GM19455 (cell line): ENCODE measurements at regions not wholly inside any gene's neighbourhood (a gene's known extent, or its start where the extent isn't known, plus 50 kb on each side); places are given as distances from the start of the nearest gene placed in this dataset.

Source experiments
- ATAC-seq: cut with Tn5 transposase; IDR thresholded peaks from one replicate; pipeline ENCODE4 v1.9.1; 2021; ENCODE audit not compliant: unreplicated experiment

DNA sequence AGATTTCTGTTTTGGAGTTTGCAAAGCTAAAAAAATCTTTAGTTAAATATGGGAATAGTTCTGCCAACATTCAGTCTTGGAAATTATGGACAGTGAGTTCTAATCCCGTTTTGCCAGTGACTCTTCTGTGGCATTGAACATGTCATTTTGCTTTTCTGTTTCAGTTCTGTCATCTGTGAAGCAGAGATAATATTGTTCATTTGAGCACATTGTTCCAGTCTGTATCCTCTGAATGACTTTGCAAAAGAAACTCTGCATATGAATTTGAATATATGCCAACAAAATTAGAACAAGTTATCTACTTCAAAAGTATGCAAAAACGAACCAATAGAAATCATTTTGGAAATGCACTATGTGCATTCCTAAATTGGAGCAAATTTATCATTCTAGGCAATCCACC, 746.0 kb upstream of the POT1 start:
- no peak for ATAC-seq

DNA sequence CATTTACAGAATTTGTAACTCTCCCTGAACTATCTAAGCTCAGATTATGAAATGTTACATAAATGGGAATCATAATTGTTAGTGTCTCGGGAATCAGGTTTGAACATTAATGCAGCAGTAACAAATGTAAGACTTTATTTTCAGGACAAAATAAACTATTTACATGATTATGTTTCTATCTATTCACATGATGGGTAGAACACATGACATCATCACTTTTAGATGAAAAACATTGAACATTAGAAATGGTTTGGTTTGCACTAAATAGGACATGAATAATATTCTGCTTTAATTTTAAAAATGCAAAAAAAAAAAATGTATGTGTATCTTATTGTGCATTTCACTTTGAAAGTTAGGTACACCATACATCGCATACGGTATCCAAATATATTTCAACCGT, 745.5 kb upstream of the POT1 start:
- no peak for ATAC-seq

DNA sequence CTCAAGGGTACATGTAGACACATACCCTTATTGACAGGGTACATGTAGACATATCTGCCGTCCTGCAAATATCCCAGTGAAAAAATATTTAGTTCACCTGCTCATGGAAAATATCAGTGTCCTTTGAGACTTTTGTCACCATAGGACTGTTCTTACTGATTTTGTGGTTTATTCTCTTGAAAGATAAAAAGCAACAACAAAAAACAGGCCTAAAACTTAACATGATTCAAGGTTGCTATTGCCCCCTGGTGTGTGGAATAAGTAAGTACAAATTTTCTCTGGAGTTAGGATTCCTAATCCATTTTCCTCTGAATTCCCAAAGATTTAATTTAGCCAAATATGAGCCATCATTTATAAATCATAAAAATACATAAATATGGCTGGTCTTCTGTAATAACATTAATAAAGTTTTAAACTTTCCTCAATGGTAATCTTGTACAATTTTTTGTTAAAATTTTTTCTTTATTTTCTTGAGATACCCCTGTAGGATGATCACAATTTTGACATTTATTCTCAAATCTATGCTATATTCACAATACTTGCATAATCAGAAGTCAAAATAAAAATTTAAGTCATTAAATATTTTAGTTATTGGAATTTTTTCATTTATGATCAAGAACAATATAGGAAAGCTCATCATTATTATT, 741.4 kb upstream of the POT1 start:
- ATAC-seq: no peak

DNA sequence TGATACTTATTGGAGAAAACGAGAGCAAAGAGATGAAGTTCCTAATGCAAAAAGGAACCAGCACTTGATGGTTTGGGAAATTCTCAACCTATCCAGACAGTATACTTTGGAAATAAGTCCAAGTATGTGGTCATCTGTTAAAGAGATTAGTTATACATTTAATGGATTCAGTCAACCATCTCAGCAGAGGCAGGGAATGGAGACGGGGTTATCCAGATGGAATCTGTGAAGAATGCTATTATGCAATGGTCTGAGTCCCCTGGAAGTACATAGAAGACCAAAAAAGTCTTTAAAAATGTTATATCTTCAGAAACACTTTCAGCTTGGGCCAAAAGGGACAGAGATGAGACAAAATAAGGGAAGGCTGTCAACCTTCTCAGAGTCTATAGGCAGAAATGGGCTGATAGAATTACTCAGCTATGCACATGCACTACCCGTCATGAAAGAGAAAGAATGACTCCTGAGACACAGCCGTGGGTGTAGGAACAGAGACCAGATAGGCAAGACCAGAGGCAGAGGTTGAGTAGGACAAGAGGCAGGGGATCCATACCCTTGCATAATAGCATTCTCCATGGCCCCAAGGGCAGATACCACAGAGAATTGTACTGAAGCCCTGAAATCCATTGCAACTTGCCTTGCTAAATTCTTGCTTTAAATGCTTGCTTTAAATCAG, 738.8 kb upstream of the POT1 start:
- no peak for ATAC-seq

DNA sequence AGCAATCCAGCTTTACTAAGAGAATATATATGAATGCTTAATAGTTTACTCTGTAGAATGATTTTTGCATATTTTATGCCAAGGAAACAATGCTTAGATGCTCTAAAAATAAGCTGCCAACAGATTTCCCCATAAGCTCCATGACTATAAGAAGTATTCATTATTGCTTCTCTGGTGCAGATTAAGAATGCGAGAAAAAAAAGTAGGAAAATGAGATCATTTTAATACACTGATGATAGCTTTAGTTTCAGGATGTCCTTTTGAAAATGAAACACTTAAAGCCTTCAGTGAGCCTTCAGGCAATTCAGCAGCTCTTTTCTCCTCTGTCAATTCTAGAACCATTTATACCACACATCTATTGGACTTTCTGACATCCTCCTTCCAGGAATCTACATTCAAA, 735.0 kb upstream of the POT1 start:
- ATAC-seq: no peak

DNA sequence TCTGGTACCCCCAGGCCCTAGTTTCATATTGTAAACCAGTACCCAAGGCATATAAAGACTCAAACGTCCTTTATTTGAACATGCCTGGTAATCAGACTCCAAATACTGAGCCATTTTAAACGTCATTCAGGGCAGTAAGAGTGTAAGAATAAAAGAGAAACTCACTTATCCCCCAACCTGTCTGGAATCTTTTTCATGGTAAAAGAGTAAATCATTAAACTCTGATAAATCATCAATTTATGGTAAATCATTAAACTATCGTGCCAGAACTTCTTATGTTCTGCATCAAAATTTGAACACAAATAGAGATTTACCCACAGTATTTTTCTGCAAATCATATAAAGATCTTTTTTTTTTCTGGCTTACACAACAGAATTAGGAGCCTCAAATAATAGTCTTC, 734.3 kb upstream of the POT1 start:
- no peak for ATAC-seq

DNA sequence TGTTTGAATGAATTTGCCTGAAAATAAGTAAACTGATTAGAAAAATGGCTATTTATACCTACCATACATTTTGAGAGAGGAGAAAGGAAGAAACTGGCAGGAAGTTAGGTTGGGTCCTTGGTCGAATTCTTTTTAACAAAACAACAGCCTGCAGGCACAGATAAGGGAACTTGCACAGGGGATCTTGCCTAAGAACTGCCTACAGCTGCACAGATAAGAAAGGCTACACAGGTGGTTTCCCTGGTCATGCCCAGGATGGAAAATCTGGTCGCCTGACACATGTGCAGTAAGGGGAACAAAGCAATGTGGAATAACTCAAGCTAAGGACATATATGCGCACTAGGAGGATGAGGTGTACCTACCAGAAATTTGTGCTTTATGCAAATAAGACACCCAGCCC, 732.1 kb upstream of the POT1 start:
- ATAC-seq: no peak

DNA sequence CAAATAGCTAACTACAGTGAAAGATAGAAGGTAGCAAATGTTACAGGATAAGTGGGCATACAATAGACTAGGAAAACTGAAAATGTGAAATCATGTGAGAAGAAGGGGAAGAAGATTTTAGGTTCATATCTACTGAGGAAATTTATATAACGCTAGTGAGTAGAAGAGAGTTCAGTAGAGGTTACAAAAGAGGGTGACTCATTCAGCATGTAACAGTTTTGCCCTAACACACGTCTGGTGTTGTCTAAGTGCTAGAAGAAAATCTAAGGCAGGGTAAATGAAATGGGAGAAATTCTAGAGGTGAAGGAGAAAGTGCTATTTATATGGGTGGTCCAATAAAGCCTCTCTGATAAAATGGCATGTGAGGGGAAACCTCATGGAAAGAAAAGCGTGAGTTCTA, 731.4 kb upstream of the POT1 start:
- no peak for ATAC-seq

DNA sequence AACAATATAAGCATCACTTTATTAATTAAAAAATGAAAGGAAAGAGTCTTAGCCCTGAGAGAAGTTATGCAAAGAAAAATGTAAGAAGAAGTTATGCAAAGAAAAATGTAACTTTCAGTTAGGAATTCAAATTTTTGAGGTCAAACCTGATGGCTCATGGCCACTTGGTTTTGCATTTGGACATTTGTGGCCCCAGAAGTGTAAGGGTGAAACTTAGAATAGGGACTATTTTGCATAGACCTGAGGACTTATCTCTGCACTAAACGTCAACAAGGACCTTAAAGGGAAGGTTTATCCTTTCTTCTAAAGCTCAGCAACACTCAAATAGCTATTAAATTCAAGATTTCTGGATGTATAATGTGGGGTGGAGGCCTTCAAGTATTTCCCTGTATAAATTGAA, 724.5 kb upstream of the POT1 start:
- ATAC-seq: no peak

DNA sequence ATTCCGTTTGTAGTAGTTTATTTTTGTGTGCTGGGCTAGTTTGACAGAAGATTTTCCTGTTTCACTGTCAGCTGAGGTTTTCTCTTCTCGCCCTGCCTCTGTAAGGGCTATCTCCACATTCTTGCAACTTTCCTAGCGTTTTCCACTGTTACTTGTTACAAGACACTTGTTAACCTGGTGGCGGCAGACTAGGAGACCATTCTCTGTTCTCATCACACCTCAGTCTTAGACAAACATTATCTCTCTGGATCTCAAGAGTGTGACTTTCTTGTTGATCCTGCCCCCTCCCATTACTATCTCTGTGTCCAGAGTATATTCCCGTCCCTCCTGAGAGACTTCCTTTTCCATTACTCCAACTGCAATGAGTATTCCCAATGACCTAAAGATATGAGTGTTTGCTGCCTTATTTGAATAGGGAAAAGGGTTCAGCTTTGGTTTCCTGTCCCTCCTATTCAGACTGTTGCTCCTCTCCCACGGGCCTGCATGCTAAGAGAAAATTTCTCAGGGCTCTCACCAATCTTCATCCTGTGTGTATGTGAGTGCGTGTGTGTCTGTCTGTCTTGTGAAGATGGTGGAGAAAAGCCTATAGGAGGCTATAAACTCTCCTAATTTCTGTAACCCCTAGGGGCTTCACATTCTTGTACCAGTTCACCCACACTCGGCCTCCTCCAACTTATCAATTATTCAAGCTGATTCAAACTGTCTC, 722.4 kb upstream of the POT1 start:
- ATAC-seq: no peak

DNA sequence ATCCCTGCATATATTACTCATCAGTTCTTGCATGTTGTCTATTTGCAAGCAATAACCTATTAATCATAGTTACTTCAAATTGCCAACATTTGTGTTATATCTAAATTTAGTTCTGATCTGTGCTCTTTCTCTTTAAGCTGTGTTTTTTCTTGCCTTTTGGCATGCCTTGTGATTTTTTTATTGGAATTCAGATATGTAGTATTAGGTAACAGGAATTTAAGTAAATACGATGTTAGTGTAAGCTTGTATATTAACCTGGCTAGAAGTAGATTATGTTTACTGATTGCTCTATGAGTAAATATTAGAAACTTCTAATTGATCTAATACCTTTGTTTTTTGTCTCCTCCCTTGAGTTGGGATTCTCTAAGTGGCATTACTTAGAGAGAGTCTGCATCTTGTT, 718.9 kb upstream of the POT1 start:
- ATAC-seq: no peak

DNA sequence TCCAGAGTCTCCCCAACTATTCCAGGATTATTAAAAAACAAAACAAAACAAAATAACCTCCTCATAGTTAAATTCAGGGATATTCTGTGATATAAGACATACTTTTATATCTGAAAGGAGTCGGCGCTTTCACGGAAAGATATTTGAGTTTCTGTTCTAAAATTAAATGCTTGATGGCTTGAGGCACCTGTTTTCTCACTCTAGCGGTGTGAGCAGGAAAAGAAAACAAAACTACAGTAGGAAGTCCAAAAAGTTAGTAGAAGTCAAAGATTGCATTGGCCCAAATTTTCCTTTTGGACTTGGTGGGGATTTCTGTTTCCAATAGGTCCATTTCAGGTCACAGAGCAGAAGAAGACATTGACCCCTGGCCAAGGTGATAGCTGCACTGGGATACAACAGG, 716.1 kb upstream of the POT1 start:
- no peak for ATAC-seq

DNA sequence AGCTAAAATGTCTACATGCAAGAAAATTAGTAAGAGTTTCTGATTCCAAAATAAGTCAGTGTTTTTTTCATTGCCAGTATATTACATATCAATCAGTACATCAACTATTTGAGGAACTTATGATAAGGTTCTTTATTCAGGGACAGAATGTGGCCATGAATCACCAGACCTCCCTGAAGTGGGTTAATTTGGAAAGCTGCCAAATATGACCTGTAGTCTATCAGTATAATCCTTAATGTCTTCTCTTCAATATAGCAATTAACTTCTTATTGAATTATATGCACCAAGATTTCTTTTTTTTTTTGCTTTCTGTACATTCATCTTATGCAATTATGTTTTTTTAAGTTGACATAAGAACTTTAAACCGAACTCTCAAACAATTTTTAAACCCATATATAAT, 714.5 kb upstream of the POT1 start:
- ATAC-seq: no peak

DNA sequence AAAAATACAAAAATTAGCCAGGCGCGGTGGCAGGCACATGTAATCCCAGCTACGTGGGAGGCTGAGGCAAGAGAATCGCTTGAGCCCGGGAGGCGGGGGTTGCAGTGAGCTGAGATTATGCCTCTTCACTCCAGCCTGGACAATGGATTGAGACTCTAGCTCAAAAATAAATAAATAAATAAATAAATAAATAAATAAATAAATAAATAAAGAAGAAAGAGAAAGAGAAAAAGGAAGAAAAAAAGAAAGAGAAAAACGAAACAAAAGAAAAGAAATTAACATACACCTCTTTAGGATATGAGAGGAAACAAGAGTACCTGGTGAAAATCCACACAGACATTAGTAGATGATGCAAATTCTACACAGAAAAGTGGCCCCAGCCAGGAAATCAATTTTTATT, 713.7 kb upstream of the POT1 start:
- ATAC-seq: no peak

DNA sequence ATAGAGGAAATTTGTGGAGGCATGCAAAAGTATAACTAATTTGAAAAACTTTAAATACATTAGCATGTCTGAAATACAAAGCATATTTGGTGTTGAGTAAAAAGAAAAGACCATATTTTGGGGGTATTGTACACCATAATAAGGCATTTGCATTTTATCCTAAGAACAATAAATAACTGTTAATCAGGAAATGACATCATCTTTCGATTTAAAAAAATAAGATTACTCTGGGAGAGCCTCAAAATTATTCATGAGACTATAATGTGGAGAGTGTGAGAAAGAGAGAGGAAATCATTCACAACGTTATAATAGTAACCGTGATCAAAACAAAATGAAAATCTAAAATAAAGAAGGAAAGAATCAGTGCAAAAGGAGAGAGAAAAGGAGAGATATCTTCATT, 712.3 kb upstream of the POT1 start:
- ATAC-seq: no peak

DNA sequence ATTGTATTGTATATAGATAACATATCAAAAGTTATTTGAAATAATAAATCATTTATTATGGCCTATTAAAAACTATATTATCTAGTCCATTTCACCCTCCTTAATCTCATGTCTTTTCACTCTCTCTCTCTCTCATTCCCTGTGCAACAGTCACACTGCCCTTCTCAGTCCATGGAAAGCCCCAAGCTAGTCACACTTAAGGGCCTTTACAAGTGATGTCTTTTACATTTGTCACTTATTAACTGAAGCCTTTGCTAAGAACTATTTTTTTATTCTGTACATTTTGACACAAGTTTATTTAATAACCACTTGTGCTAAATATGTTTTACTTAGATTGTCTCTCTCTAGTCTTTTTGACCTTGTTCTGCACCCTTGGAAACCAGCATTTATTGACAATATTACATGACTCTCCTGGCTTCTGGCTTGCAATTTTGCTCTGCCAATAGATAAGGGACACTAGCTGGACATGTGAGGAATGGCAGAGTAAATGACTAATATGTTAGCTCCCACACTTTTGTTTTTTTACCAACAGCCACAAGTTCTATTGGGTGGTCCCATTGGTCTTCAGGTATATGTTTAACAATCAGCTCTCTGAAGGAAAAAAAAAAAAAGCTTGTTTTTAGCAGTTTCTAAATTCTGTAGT, 706.8 kb upstream of the POT1 start:
- ATAC-seq: no peak

DNA sequence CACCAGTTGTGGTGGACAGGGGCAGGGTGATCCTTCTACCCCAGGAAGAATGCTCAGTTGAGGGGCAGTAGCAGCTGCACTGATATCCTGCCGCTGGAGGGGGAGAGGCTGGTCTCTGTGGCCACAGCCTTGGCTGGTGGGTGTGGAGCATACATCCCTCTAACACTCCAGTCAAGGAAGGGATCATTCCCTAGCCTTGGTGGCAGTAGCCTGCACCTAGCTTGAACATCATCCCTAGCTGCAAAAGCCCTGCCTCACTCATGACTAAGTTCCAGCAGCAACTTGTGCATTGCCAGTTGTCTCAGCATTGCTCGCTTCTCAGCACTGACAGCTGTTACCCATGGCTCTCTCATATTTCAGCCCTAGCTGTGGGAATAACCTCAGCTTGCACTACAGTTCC, 688.9 kb upstream of the POT1 start:
- ATAC-seq: no peak

DNA sequence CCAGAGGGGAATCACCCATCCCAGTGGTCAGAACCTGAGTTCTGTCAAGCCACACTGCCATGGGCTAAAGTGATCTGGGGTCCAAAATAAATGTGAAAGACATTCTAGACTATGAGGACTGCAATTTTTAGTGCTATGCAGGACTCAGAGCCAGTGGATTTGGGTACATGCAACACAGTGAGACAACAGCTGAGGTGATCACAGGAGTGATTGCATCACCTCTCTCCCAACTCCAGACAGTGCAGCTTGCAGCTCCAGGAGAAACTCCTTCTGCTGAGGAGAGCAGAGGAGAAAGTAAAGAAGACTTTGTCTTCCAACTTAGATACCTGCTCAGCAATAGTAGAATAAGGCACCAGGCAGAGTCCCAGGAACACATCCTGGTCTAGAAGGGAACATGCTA, 682.0 kb upstream of the POT1 start:
- no peak for ATAC-seq

DNA sequence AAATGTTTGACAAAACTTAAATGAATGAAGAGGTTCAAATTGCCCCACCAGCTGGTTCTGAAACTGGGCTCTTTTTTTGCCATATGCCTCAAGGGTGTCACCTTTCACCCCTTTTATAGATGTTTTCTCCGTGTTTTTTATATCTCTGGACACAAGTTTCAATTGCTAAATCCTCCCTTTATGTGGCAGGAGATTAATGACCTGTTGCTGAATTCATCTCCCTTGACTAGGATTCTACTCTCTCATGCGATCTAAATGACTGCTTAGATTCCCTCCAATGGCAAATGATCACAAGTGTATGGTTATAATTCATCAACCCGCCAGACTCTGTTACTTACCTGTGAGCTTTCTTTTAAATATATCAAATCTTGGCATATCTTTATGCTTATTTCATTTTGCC, 677.0 kb upstream of the POT1 start:
- no peak for ATAC-seq

DNA sequence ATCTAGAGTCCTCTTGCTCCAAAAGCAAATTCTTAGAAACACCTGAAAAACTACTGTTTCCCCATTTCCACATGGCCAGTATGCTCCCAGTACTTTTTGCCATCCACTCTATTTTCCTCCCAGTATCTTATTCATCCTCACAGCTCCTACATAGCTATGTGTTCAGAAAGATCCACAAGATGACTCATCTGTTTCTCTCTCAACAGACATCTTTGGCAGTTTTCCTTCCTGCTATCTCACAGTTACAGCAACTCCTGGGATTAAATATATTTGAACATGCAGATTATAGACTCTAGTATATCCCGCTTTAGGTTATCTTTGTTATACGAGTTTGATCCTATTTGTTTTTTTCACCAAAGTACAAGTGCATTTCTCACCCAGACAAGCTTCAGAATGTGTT, 675.6 kb upstream of the POT1 start:
- no peak for ATAC-seq

DNA sequence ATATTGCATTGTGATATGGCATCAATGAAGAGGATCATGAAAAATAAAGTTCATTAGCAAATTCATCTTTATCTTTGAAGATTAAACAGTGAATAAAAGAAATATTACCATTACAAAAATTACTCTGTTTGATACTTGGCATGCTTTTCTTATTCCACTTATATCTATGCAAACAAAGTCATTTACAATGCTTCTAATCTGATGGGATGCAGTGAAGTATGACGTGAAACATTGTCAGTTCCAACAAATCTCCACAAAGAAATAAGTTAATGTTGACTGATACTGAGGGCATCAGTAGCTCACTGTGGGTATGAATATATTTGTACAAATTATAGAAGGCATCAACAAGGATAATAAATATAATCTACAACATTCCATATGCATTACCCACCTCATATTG, 672.8 kb upstream of the POT1 start:
- ATAC-seq: no peak

DNA sequence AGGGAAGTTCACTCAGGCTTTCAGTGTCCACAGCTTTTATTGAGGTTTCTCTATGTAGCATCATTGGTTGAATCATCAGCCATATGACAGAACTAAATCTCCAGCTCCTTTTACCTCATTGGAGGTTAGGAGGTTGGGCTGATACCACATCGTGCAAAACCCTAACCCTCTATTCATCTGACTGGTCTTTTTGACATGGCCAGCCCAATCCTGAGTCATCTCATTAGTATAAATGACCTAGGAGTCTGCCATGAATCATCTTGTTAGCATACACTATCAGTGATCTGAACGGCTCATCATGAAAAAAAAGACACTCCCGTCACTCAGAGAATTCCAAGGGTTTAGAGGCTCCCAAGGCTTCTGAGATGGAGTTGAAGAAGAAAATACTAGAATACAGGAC, 669.8 kb upstream of the POT1 start:
- no peak for ATAC-seq
